Astrocyte (in vitro differentiated cells and primary cell): ENCODE measurements at regions not wholly inside any gene's neighbourhood (a gene's known extent, or its start where the extent isn't known, plus 50 kb on each side); places are given as distances from the start of the nearest gene placed in this dataset.
A peak's percentile ranks its signal among the peaks of the same experiment; 100 is the strongest.

Experiments used
- DNase-seq: peaks from one replicate; pipeline ENCODE4 v3.0.0-alpha.2; 2010; ENCODE audit warnings: low read depth
- FAIRE-seq: peaks from 2 replicates; lab custom pipeline; 2011; peaks lifted over from hg19 to GRCh38; lab: Jason Lieb, UNC
- H2AFZ ChIP-seq: 2 replicates; pipeline ENCODE4 v1.6.0; 2012; ENCODE audit warnings: low read depth, low read length, inconsistent platforms
- H3K27ac ChIP-seq: 2 replicates; pipeline ENCODE4 v1.5.1; 2011; ENCODE audit warnings: low read depth, low read length, inconsistent platforms
- H3K27me3 ChIP-seq: 2 replicates; pipeline ENCODE4 v1.6.0; 2011; ENCODE audit warnings: low read length, inconsistent platforms; ENCODE audit not compliant: insufficient read depth
- H3K36me3 ChIP-seq: 2 replicates; pipeline ENCODE4 v1.5.1; 2011; ENCODE audit warnings: low read length, inconsistent platforms; ENCODE audit not compliant: insufficient read depth
- H3K4me1 ChIP-seq: 2 replicates; pipeline ENCODE4 v1.5.1; 2011; ENCODE audit warnings: low read length, inconsistent platforms; ENCODE audit not compliant: insufficient read depth
- H3K4me2 ChIP-seq: 2 replicates; pipeline ENCODE4 v1.6.0; 2012; ENCODE audit warnings: low read length, inconsistent platforms
- H3K4me3 ChIP-seq: 2 replicates; pipeline ENCODE4 v1.5.1; 2011; ENCODE audit warnings: low read depth, mild to moderate bottlenecking, low read length, inconsistent platforms; ENCODE audit not compliant: insufficient read depth
- H3K79me2 ChIP-seq: 2 replicates; pipeline ENCODE4 v1.6.0; 2012; ENCODE audit warnings: mild to moderate bottlenecking, low read length, inconsistent platforms; ENCODE audit not compliant: insufficient read depth
- H3K9ac ChIP-seq: 2 replicates; pipeline ENCODE4 v1.6.0; 2012; ENCODE audit warnings: mild to moderate bottlenecking, low read length, inconsistent platforms
- H3K9me3 ChIP-seq: 2 replicates; pipeline ENCODE4 v1.5.1; 2012; ENCODE audit warnings: low read depth, mild to moderate bottlenecking, low read length, inconsistent platforms; ENCODE audit not compliant: insufficient read depth
- H4K20me1 ChIP-seq: 2 replicates; pipeline ENCODE4 v1.6.0; 2012; ENCODE audit warnings: low read length, inconsistent platforms; ENCODE audit not compliant: insufficient read depth
- H3K27ac Mint-ChIP-seq: one replicate; pipeline ENCODE4 v1.8.0; 2021; ENCODE audit warnings: mild to moderate bottlenecking, mixed read lengths; ENCODE audit not compliant: unreplicated experiment
- H3K27me3 Mint-ChIP-seq: one replicate; pipeline ENCODE4 v1.8.0; 2021; ENCODE audit warnings: low read depth, mixed read lengths; ENCODE audit not compliant: unreplicated experiment
- H3K36me3 Mint-ChIP-seq: one replicate; pipeline ENCODE4 v1.8.0; 2021; ENCODE audit warnings: low read depth, mixed read lengths; ENCODE audit not compliant: unreplicated experiment
- H3K4me1 Mint-ChIP-seq: one replicate; pipeline ENCODE4 v1.8.0; 2021; ENCODE audit warnings: low read depth, mixed read lengths; ENCODE audit not compliant: unreplicated experiment
- H3K4me3 Mint-ChIP-seq: one replicate; pipeline ENCODE4 v1.8.0; 2021; ENCODE audit warnings: mild to moderate bottlenecking, moderate library complexity, mixed read lengths; ENCODE audit not compliant: unreplicated experiment
- H3K9me3 Mint-ChIP-seq: one replicate; pipeline ENCODE4 v1.8.0; 2021; ENCODE audit warnings: mild to moderate bottlenecking, mixed read lengths; ENCODE audit not compliant: unreplicated experiment
- EZH2 ChIP-seq: IDR thresholded peaks from 2 replicates; pipeline ENCODE4 v1.6.1; 2012; ENCODE audit warnings: mild to moderate bottlenecking, low read length, inconsistent platforms; ENCODE audit not compliant: insufficient read depth
- TF ChIP-seq, protein P1 (sequence below): IDR thresholded peaks from 2 replicates; pipeline ENCODE4 v1.5.1; 2011; ENCODE audit warnings: low read depth, mild to moderate bottlenecking, inconsistent platforms, low read length, moderate library complexity; ENCODE audit not compliant: insufficient read depth

DNA sequence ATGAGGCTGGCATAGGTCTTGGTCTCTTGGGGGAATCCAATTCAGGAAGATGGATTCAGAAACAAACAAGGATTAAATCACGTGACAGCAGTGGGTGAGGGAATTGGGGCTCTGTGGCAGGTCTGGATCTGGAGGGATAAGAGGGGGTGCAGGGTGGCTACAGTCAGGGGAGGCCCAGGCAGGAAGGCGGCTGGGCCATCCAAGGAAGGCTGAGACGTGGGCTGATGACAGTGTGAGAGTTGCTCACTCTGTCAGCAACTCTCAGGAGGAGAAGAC is 65.8 kb upstream of the COL5A1 start:
- Histone ChIP-seq H3K27ac (no peak overlapping the region), H3K4me1 (no peaks in the 10 kb centered on the region), H2AFZ (no peak overlapping the region), H3K79me2 (no peaks in the 10 kb centered on the region), H3K27me3 (no peaks in the 10 kb centered on the region), H4K20me1 (no peaks in the 10 kb centered on the region), H3K36me3 (no peaks in the 10 kb centered on the region), H3K4me2 (no peak overlapping the region), H3K4me3 (no peak overlapping the region), H3K9me3 (no peaks in the 10 kb centered on the region), H3K9ac (no peak overlapping the region)
- H3K36me3 Mint-ChIP-seq: peaks cover 5% of the 10 kb centered on the region
- TF ChIP-seq, protein P1, sequence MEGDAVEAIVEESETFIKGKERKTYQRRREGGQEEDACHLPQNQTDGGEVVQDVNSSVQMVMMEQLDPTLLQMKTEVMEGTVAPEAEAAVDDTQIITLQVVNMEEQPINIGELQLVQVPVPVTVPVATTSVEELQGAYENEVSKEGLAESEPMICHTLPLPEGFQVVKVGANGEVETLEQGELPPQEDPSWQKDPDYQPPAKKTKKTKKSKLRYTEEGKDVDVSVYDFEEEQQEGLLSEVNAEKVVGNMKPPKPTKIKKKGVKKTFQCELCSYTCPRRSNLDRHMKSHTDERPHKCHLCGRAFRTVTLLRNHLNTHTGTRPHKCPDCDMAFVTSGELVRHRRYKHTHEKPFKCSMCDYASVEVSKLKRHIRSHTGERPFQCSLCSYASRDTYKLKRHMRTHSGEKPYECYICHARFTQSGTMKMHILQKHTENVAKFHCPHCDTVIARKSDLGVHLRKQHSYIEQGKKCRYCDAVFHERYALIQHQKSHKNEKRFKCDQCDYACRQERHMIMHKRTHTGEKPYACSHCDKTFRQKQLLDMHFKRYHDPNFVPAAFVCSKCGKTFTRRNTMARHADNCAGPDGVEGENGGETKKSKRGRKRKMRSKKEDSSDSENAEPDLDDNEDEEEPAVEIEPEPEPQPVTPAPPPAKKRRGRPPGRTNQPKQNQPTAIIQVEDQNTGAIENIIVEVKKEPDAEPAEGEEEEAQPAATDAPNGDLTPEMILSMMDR: no peak
- FAIRE-seq: no peak
- H3K27me3 Mint-ChIP-seq: peaks cover 9% of the 10 kb centered on the region
- no peak for DNase-seq
- H3K27ac Mint-ChIP-seq: no peak overlapping the region
- no peak overlapping the region for H3K4me3 Mint-ChIP-seq
- H3K4me1 Mint-ChIP-seq: peaks cover 9% of the 10 kb centered on the region
- peaks cover 12% of the 10 kb centered on the region for H3K9me3 Mint-ChIP-seq

DNA sequence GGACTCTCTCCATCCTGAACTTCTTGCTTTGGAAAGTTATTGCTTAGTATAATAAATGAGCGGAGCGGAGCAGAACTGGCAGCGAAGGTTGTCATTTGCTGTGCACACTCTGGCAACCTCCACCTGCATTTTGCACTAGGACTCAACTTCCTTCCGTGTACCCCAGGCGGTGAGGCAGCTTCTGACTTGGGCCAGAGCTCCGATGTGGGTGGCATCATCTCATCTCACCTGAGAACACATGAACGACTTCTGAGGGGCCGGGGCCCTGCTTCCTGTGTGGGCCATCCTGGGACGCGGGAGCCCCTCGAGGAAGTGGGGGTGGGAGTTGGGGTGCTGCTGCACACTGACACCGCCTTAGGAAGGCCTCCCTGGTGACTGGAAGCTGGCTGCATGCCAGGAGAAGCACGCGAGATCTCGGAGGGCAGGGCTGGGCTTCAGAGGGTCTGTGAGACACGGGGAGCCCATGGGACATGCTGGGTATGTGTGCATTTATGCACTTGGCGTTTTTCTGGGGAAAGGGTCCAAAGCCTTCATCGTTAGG is 56.5 kb upstream of the COL5A1 start:
- H2AFZ ChIP-seq: no peak overlapping the region
- H3K4me1 Mint-ChIP-seq: no peaks in the 10 kb centered on the region
- H3K36me3 ChIP-seq: no peaks in the 10 kb centered on the region
- H3K9ac ChIP-seq: no peak overlapping the region
- no peaks in the 10 kb centered on the region for H3K27me3 ChIP-seq
- no peaks in the 10 kb centered on the region for H3K36me3 Mint-ChIP-seq
- H3K4me3 ChIP-seq: no peak overlapping the region
- no peaks in the 10 kb centered on the region for H3K79me2 ChIP-seq
- no peaks in the 10 kb centered on the region for H3K27me3 Mint-ChIP-seq
- peaks cover 10% of the 10 kb centered on the region for H3K4me1 ChIP-seq
- no peaks in the 10 kb centered on the region for H4K20me1 ChIP-seq
- FAIRE-seq: no peak
- H3K4me3 Mint-ChIP-seq: no peak overlapping the region
- no peak overlapping the region for H3K27ac Mint-ChIP-seq
- no peak overlapping the region for H3K4me2 ChIP-seq
- no peak overlapping the region for H3K27ac ChIP-seq
- TF ChIP-seq, protein P1: no peak
- TF ChIP-seq EZH2: no peak
- no peaks in the 10 kb centered on the region for H3K9me3 Mint-ChIP-seq
- no peak for DNase-seq
- no peaks in the 10 kb centered on the region for H3K9me3 ChIP-seq

DNA sequence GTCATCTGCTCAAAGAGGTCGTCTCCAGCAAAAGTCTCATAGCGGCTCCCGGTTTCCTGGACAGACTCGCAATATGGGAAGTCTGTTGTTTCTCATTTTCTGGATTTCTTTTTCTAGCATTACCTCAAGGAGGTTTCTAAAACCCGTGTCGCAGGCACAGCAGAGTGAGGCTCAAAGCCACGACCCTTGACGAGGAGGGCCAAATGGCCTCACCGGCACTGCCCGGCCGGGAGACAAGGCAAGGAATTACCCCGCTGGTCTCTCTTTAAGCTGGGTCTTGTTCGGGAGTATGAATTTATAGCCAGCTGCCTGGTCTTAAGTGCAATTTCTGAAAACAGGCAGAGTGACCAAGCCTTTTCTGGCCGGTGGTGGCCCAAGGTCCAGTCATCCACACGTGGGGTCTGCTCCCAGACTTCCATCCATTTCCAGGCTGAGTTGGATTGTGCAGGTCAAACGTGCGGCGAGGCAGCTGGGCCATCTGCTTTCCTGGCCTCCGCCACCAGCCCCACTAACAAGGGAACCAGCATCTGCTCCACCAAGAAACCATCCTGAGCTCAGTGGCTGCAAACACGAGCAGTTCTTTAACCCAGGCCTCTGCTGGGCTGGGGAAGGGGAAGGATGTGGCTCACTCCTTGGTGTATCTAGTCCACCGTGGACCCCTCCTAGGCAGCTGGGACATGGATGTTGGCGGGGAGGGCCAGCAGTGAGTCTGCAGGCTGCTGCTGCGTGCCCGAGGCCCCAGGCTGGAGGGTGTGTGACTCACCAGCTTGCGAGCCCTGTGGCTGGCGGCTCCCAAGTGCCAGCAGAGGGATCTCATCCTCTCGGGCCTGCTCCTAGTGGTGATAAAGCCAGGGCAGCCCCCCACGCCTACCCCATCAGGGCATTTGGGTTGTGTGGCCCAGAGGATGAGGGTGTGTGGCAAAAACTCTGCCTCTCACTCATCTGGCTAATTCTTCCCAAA is 55.6 kb upstream of the COL5A1 start:
- peaks cover 4% of the 10 kb centered on the region for H3K4me1 Mint-ChIP-seq
- Histone ChIP-seq H3K9me3 (no peaks in the 10 kb centered on the region), H3K79me2 (no peaks in the 10 kb centered on the region), H3K36me3 (no peaks in the 10 kb centered on the region), H3K4me2 (no peak overlapping the region), H3K4me3 (no peak overlapping the region), H3K27ac (no peak overlapping the region), H2AFZ (peak overlapping the region; percentile 44), H3K27me3 (no peaks in the 10 kb centered on the region), H3K4me1 (peaks cover 16% of the 10 kb centered on the region), H4K20me1 (no peaks in the 10 kb centered on the region), H3K9ac (no peak overlapping the region)
- DNase-seq: peak; percentile 78
- H3K36me3 Mint-ChIP-seq: no peaks in the 10 kb centered on the region
- TF ChIP-seq, protein P1: peak; percentile 8
- TF ChIP-seq EZH2: no peak
- no peak overlapping the region for H3K27ac Mint-ChIP-seq
- FAIRE-seq: no peak
- H3K27me3 Mint-ChIP-seq: no peaks in the 10 kb centered on the region
- H3K4me3 Mint-ChIP-seq: no peak overlapping the region
- no peaks in the 10 kb centered on the region for H3K9me3 Mint-ChIP-seq
